ENCODE measurements at regions not wholly inside any gene's neighbourhood (a gene's known extent, or its start where the extent isn't known, plus 50 kb on each side); places are given as distances from the start of the nearest gene placed in this dataset.

- no peak for TF ChIP-seq CTCF (IDR thresholded peaks at IDR 0.05; ENCODE audit: extremely low read depth in 1 of 2, insufficient read depth in 1 of 2, low read depth in 1 of 2, low read length in 2 of 2)
- no peak for TF ChIP-seq EZH2 (IDR thresholded peaks at IDR 0.05; ENCODE audit: borderline replicate concordance, low read depth, low read length, severe bottlenecking)
- no peak for TF ChIP-seq POLR2A (IDR thresholded peaks at IDR 0.05; ENCODE audit: low read depth, low read length)
- no peak for TF ChIP-seq POLR2AphosphoS5 (IDR thresholded peaks at IDR 0.05; ENCODE audit: insufficient read depth, low read depth, low read length)
- no peak for TF ChIP-seq FOS (IDR thresholded peaks at IDR 0.05; ENCODE audit: borderline replicate concordance, insufficient read depth, low read length)
- no peak for TF ChIP-seq JUN (IDR thresholded peaks at IDR 0.05; ENCODE audit: borderline replicate concordance, insufficient read depth, insufficient read length, low read depth)
Observed at GRCh38 chr2:184425083-184425482, 173.2 kb upstream of the ZNF804A start.

Data from endothelial cell of umbilical vein (primary cell).